Keratinocyte (primary cell): ENCODE measurements at regions not wholly inside any gene's neighbourhood (a gene's known extent, or its start where the extent isn't known, plus 50 kb on each side); places are given as distances from the start of the nearest gene placed in this dataset.

ENCODE experiments used
- DNase-seq: peaks from one replicate; pipeline ENCODE4 v3.0.0-alpha.2; 2011; ENCODE audit warnings: low read depth, missing footprints, low spot score
- FAIRE-seq: peaks from 2 replicates; lab custom pipeline; 2011; peaks lifted over from hg19 to GRCh38; lab: Jason Lieb, UNC
- H2AFZ ChIP-seq: 2 replicates; pipeline ENCODE4 v1.6.0; 2012; ENCODE audit warnings: low read length, control low read depth, inconsistent platforms; ENCODE audit not compliant: control insufficient read depth
- H3K27ac ChIP-seq: 2 replicates; pipeline ENCODE4 v1.5.1; 2011; ENCODE audit warnings: low read length; ENCODE audit not compliant: control insufficient read depth, insufficient read depth
- H3K27me3 ChIP-seq: 3 replicates; pipeline ENCODE4 v1.6.0; 2011; ENCODE audit warnings: low read length; ENCODE audit not compliant: control insufficient read depth, insufficient read depth; ENCODE audit errors: extremely low read depth
- H3K36me3 ChIP-seq, 2 experiments: 2 replicates in 1 of 2; 3 replicates in 1 of 2; pipeline ENCODE4 v1.5.1; 2011; ENCODE audit warnings: low read length in 2 of 2, mild to moderate bottlenecking in 1 of 2; ENCODE audit not compliant: control insufficient read depth in 2 of 2, insufficient read depth in 2 of 2; ENCODE audit errors: extremely low read depth in 1 of 2
- H3K4me1 ChIP-seq: 3 replicates; pipeline ENCODE4 v1.5.1; 2011; ENCODE audit warnings: low read length; ENCODE audit not compliant: control insufficient read depth, insufficient read depth; ENCODE audit errors: extremely low read depth
- H3K4me2 ChIP-seq: 3 replicates; pipeline ENCODE4 v1.6.0; 2011; ENCODE audit warnings: low read depth, low read length; ENCODE audit not compliant: control insufficient read depth, insufficient read depth; ENCODE audit errors: extremely low read depth
- H3K4me3 ChIP-seq, 3 experiments: fragments of 200-600 bp in 1 of 3; sonication (generic) in 1 of 3; 2 replicates in 2 of 3; 3 replicates in 1 of 3; pipeline ENCODE4 v1.5.1; 2011 to 2016; ENCODE audit warnings: low read length in 3 of 3, mild to moderate bottlenecking in 3 of 3, control low read depth in 2 of 3, inconsistent platforms in 1 of 3, low read depth in 1 of 3, mixed read lengths in 1 of 3, mixed run types in 1 of 3, moderate library complexity in 1 of 3; ENCODE audit not compliant: control insufficient read depth in 2 of 3, insufficient read depth in 2 of 3; ENCODE audit errors: extremely low read depth in 1 of 3
- H3K79me2 ChIP-seq: 2 replicates; pipeline ENCODE4 v1.6.0; 2012; ENCODE audit warnings: low read length; ENCODE audit not compliant: control insufficient read depth, insufficient read depth
- H3K9ac ChIP-seq: 3 replicates; pipeline ENCODE4 v1.6.0; 2011; ENCODE audit warnings: low read length; ENCODE audit not compliant: control insufficient read depth, insufficient read depth; ENCODE audit errors: extremely low read depth
- H3K9me1 ChIP-seq: 3 replicates; pipeline ENCODE4 v1.6.0; 2011; ENCODE audit warnings: low read length; ENCODE audit not compliant: control insufficient read depth, insufficient read depth; ENCODE audit errors: extremely low read depth
- H3K9me3 ChIP-seq: 2 replicates; pipeline ENCODE4 v1.5.1; 2012; ENCODE audit warnings: low read depth, low read length; ENCODE audit not compliant: control insufficient read depth
- H4K20me1 ChIP-seq: 3 replicates; pipeline ENCODE4 v1.6.0; 2011; ENCODE audit warnings: low read length; ENCODE audit not compliant: control insufficient read depth, insufficient read depth; ENCODE audit errors: extremely low read depth
- EZH2 ChIP-seq: IDR thresholded peaks from one replicate; pipeline ENCODE4 v1.6.1; 2012; ENCODE audit warnings: inconsistent platforms, mild to moderate bottlenecking, low read length, moderate library complexity
- dilution Hi-C: fragments of 300-500 bp; cut with MboI; formaldehyde crosslinking; loops from one replicate; pipeline ENCODE4 v1.7.0; 2020; ENCODE audit warnings: low sequenced_read_pairs; ENCODE audit not compliant: extremely low pct_ligation_motif_present
- TF ChIP-seq, protein P1 (sequence below), 3 experiments: IDR thresholded peaks in 1 of 3; conservative IDR thresholded peaks in 1 of 3; optimal IDR thresholded peaks in 1 of 3; 2 replicates in 2 of 3; 3 replicates in 1 of 3; pipeline versions ENCODE3 to v1.5.1; 2011; ENCODE audit warnings: low read length in 3 of 3, mild to moderate bottlenecking in 3 of 3, moderate library complexity in 2 of 3, control low read depth in 1 of 3, inconsistent platforms in 1 of 3; ENCODE audit not compliant: insufficient read depth in 2 of 3; ENCODE audit errors: extremely low read depth in 1 of 3

- Histone ChIP-seq H4K20me1 (no peaks in the 10 kb centered on the region), H3K4me2 (no peak overlapping the region), H3K9me3 (no peaks in the 10 kb centered on the region), H2AFZ (no peak overlapping the region), H3K27ac (no peak overlapping the region), H3K27me3 (no peaks in the 10 kb centered on the region), H3K4me3 (no peak overlapping the region), H3K9ac (no peak overlapping the region), H3K79me2 (no peaks in the 10 kb centered on the region), H3K4me1 (no peaks in the 10 kb centered on the region), H3K9me1 (no peaks in the 10 kb centered on the region), H3K36me3 (no peaks in the 10 kb centered on the region)
- no peak for DNase-seq
- no peak for FAIRE-seq
- dilution Hi-C loops = no loop called here
- TF ChIP-seq, protein P1, sequence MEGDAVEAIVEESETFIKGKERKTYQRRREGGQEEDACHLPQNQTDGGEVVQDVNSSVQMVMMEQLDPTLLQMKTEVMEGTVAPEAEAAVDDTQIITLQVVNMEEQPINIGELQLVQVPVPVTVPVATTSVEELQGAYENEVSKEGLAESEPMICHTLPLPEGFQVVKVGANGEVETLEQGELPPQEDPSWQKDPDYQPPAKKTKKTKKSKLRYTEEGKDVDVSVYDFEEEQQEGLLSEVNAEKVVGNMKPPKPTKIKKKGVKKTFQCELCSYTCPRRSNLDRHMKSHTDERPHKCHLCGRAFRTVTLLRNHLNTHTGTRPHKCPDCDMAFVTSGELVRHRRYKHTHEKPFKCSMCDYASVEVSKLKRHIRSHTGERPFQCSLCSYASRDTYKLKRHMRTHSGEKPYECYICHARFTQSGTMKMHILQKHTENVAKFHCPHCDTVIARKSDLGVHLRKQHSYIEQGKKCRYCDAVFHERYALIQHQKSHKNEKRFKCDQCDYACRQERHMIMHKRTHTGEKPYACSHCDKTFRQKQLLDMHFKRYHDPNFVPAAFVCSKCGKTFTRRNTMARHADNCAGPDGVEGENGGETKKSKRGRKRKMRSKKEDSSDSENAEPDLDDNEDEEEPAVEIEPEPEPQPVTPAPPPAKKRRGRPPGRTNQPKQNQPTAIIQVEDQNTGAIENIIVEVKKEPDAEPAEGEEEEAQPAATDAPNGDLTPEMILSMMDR (optimal IDR thresholded peaks at IDR 0.05 in 1 of 3, IDR thresholded peaks at IDR 0.05 in 1 of 3, conservative IDR thresholded peaks at IDR 0.05 in 1 of 3; ENCODE audit: extremely low read depth in 1 of 3, insufficient read depth in 2 of 3, low read length in 3 of 3) = no peak
- no peak for TF ChIP-seq EZH2
Measured at GRCh38 chrX:80513625-80514024, 93.4 kb downstream of the TENT5D start.

GRCh38 chrX:80537096-80537495 is 116.8 kb downstream of the TENT5D start:
- H3K4me1 ChIP-seq = no peaks in the 10 kb centered on the region
- H3K4me2 ChIP-seq = no peak overlapping the region
- TF ChIP-seq, protein P1 (optimal IDR thresholded peaks at IDR 0.05 in 1 of 3, IDR thresholded peaks at IDR 0.05 in 1 of 3, conservative IDR thresholded peaks at IDR 0.05 in 1 of 3; ENCODE audit: extremely low read depth in 1 of 3, insufficient read depth in 2 of 3, low read length in 3 of 3) = no peak
- no peak for TF ChIP-seq EZH2
- no peaks in the 10 kb centered on the region for H3K36me3 ChIP-seq
- no peaks in the 10 kb centered on the region for H3K9me3 ChIP-seq
- FAIRE-seq (no peak), DNase-seq (no peak)
- no peak overlapping the region for H3K4me3 ChIP-seq
- H2AFZ ChIP-seq = no peak overlapping the region
- H4K20me1 ChIP-seq = no peaks in the 10 kb centered on the region
- H3K27me3 ChIP-seq = no peaks in the 10 kb centered on the region
- H3K9me1 ChIP-seq = no peaks in the 10 kb centered on the region
- dilution Hi-C loops = no loop called here
- no peak overlapping the region for H3K9ac ChIP-seq
- H3K27ac ChIP-seq = no peak overlapping the region
- no peaks in the 10 kb centered on the region for H3K79me2 ChIP-seq
